Right lobe of liver (tissue), 6 donors: ENCODE measurements at regions not wholly inside any gene's neighbourhood (a gene's known extent, or its start where the extent isn't known, plus 50 kb on each side); places are given as distances from the start of the nearest gene placed in this dataset.

ENCODE experiments used
- ATAC-seq, 4 donors: fragments of 200-7000 bp; cut with Tn5 transposase; one replicate each; pipeline ENCODE4 v1.9.1; 2020; ENCODE audit warnings: mild to moderate bottlenecking in 4 of 4, moderate library complexity in 4 of 4
- DNase-seq, 3 donors: peaks; one replicate each; pipeline ENCODE4 v3.0.0-alpha.2; 2020
- H3K27ac ChIP-seq, 3 donors: fragments of 200-600 bp; one replicate each; pipeline ENCODE4 v1.8.0; 2022
- H3K27me3 ChIP-seq, 2 donors: fragments of 200-600 bp; one replicate each; pipeline ENCODE4 v1.8.0; 2022
- H3K36me3 ChIP-seq, 4 donors: fragments of 200-600 bp; sonication (generic) in 1 of 4; one replicate each; pipeline versions ENCODE4 v1.5.1 to v1.8.0; 2017 to 2022; ENCODE audit warnings: control low read depth in 1 of 4
- H3K4me1 ChIP-seq, 4 donors: fragments of 200-600 bp; sonication (generic) in 1 of 4; one replicate each; pipeline versions ENCODE4 v1.5.1 to v1.8.0; 2017 to 2022; ENCODE audit warnings: control low read depth in 1 of 4
- H3K4me3 ChIP-seq, 3 donors: fragments of 200-600 bp; one replicate each; pipeline ENCODE4 v1.8.0; 2022
- H3K9me3 ChIP-seq, 4 donors: fragments of 200-600 bp; sonication (generic) in 1 of 4; one replicate each; pipeline versions ENCODE4 v1.5.1 to v1.8.0; 2017 to 2022; ENCODE audit warnings: control low read depth in 1 of 4
- POLR2A ChIP-seq: fragments of 450-650 bp; IDR thresholded peaks from one replicate; pipeline ENCODE4 v1.6.1; 2017; ENCODE audit warnings: antibody characterized with exemption, mild to moderate bottlenecking
- WGBS: methylation state at CpG from one replicate; pipeline ENCODE4 v1.1.6; 2018; ENCODE audit warnings: low coverage, low lambda C conversion rate; ENCODE audit not compliant: insufficient coverage; ENCODE audit errors: missing lambda C conversion rate; 5-methylcytosine and 5-hydroxymethylcytosine counted together
- intact Hi-C, 2 donors: fragments of 100-400 bp; cut with DNase I; formaldehyde crosslinking; loops; one replicate each; pipeline versions ENCODE4 v1.11.2 to v1.14.1; 2022
- TF ChIP-seq, protein P1 (sequence below), 4 donors: fragments of 200-600 bp in 3 of 4; fragments of 450-650 bp in 1 of 4; IDR thresholded peaks; one replicate each; pipeline versions ENCODE4 v1.5.1 to v1.8.0; 2016 to 2022; ENCODE audit warnings: antibody characterized with exemption in 4 of 4, mild to moderate bottlenecking in 2 of 4
- donor health status: DM: no; HTN: yes; CAD: no.
- donor health status: DM: no; HTN: no; CAD: no.
- donor health status: DM: no; HTN: no; CAD: no.
- donor health status: DM: no; HTN: yes; CAD: no.
- donor health status: DM: no; HTN: yes; CAD: no.

GRCh38 chr22:27210111-27210730 is 552.8 kb downstream of the MIAT start:
- TF ChIP-seq, protein P1, sequence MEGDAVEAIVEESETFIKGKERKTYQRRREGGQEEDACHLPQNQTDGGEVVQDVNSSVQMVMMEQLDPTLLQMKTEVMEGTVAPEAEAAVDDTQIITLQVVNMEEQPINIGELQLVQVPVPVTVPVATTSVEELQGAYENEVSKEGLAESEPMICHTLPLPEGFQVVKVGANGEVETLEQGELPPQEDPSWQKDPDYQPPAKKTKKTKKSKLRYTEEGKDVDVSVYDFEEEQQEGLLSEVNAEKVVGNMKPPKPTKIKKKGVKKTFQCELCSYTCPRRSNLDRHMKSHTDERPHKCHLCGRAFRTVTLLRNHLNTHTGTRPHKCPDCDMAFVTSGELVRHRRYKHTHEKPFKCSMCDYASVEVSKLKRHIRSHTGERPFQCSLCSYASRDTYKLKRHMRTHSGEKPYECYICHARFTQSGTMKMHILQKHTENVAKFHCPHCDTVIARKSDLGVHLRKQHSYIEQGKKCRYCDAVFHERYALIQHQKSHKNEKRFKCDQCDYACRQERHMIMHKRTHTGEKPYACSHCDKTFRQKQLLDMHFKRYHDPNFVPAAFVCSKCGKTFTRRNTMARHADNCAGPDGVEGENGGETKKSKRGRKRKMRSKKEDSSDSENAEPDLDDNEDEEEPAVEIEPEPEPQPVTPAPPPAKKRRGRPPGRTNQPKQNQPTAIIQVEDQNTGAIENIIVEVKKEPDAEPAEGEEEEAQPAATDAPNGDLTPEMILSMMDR (IDR thresholded peaks at IDR 0.05): no peak
- TF ChIP-seq POLR2A: no peak

GRCh38 chr22:27212102-27212501 is 554.7 kb downstream of the MIAT start:
- TF ChIP-seq POLR2A: no peak
- TF ChIP-seq, protein P1 (IDR thresholded peaks at IDR 0.05): no peak
- H3K27ac ChIP-seq: no peak overlapping the region

More at GRCh38 chr22:27210111-27210730, 552.8 kb downstream of the MIAT start:
- DNase-seq (no peak), ATAC-seq (no peak)
- H3K27me3 ChIP-seq: no peaks in the 10 kb centered on the region
- no peaks in the 10 kb centered on the region for H3K4me1 ChIP-seq
- no peak overlapping the region for H3K27ac ChIP-seq
- H3K4me3 ChIP-seq: no peak overlapping the region
- intact Hi-C loops: no loop called here
- no peaks in the 10 kb centered on the region for H3K36me3 ChIP-seq
- no peaks in the 10 kb centered on the region for H3K9me3 ChIP-seq
- WGBS: 61% methylated on average over 5 of the region's 10 CpGs

GRCh38 chr22:27212617-27213177 is 555.3 kb downstream of the MIAT start:
- intact Hi-C loops: no loop called here
- Histone ChIP-seq H3K4me3 (no peak overlapping the region), H3K27ac (peak overlapping the region in 1 of 3 donors; percentile 3), H3K9me3 (no peaks in the 10 kb centered on the region), H3K27me3 (no peaks in the 10 kb centered on the region), H3K36me3 (no peaks in the 10 kb centered on the region), H3K4me1 (no peaks in the 10 kb centered on the region)
- DNase-seq: no peak
- TF ChIP-seq, protein P1 (IDR thresholded peaks at IDR 0.05): no peak
- no peak for TF ChIP-seq POLR2A
- 21% methylated on average over 11 of the region's 14 CpGs for WGBS
- peak; percentile 70 to 90 (median 74) for ATAC-seq

More at GRCh38 chr22:27212102-27212501, 554.7 kb downstream of the MIAT start:
- DNase-seq: no peak
- H3K4me3 ChIP-seq: no peak overlapping the region
- H3K9me3 ChIP-seq: no peaks in the 10 kb centered on the region
- intact Hi-C loops: no loop called here
- WGBS: 11% methylated on average over 4 of the region's 4 CpGs
- no peaks in the 10 kb centered on the region for H3K27me3 ChIP-seq
- H3K36me3 ChIP-seq: no peaks in the 10 kb centered on the region
- no peaks in the 10 kb centered on the region for H3K4me1 ChIP-seq
- peak in 2 of 4 donors; percentile 8 to 20 for ATAC-seq

DNA sequence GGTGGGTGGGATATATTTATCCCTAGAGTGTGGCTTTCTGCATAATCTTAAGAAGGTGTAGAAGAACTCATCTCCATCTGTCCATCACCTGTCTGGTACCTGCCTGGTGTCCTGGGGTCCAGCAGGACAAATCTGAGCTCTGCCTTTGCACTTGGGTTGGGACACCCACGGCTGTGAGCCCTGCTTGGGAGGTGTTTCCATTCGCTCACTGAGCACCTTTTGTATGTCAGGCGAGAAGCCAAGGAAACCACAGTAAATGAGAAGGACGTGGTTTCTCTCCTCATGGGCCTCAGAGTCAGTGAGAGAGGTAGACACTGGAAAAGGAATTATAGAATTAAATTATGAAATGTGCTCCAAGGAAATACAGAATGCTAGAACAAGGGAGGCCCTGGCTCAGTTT is 555.9 kb downstream of the MIAT start:
- Histone ChIP-seq H3K4me1 (no peaks in the 10 kb centered on the region), H3K36me3 (no peaks in the 10 kb centered on the region), H3K4me3 (no peak overlapping the region), H3K27ac (peak overlapping the region in 1 of 3 donors; percentile 3), H3K9me3 (no peaks in the 10 kb centered on the region), H3K27me3 (no peaks in the 10 kb centered on the region)
- ATAC-seq: no peak
- no peak for DNase-seq
- WGBS: 50% methylated on average over 4 of the region's 4 CpGs
- no peak for TF ChIP-seq POLR2A
- TF ChIP-seq, protein P1 (IDR thresholded peaks at IDR 0.05): no peak
- intact Hi-C loops: no loop called here
